Uterus (tissue), 2 donors: ENCODE measurements at regions not wholly inside any gene's neighbourhood (a gene's known extent, or its start where the extent isn't known, plus 50 kb on each side); places are given as distances from the start of the nearest gene placed in this dataset.

ENCODE experiments used
- POLR2A ChIP-seq, 2 donors: fragments of 450-650 bp; IDR thresholded peaks; one replicate each; pipeline ENCODE4 v1.6.1; 2016; ENCODE audit warnings: antibody characterized with exemption in 2 of 2, mild to moderate bottlenecking in 1 of 2, moderate library complexity in 1 of 2
- TF ChIP-seq, protein P1 (sequence below), 4 experiments: fragments of 200-600 bp in 2 of 4; fragments of 450-650 bp in 2 of 4; sonication (generic) in 2 of 4; IDR thresholded peaks; one replicate each; pipeline ENCODE4 v1.5.1; 2016 to 2019; ENCODE audit warnings: antibody characterized with exemption in 4 of 4, mild to moderate bottlenecking in 2 of 4, moderate library complexity in 1 of 4

- TF ChIP-seq, protein P1, sequence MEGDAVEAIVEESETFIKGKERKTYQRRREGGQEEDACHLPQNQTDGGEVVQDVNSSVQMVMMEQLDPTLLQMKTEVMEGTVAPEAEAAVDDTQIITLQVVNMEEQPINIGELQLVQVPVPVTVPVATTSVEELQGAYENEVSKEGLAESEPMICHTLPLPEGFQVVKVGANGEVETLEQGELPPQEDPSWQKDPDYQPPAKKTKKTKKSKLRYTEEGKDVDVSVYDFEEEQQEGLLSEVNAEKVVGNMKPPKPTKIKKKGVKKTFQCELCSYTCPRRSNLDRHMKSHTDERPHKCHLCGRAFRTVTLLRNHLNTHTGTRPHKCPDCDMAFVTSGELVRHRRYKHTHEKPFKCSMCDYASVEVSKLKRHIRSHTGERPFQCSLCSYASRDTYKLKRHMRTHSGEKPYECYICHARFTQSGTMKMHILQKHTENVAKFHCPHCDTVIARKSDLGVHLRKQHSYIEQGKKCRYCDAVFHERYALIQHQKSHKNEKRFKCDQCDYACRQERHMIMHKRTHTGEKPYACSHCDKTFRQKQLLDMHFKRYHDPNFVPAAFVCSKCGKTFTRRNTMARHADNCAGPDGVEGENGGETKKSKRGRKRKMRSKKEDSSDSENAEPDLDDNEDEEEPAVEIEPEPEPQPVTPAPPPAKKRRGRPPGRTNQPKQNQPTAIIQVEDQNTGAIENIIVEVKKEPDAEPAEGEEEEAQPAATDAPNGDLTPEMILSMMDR (IDR thresholded peaks at IDR 0.05): no peak
- TF ChIP-seq POLR2A (IDR thresholded peaks at IDR 0.05): no peak
Observed at GRCh38 chr10:20354166-20354565, 537.9 kb downstream of the PLXDC2 start.
